Brain microvascular endothelial cell (primary cell): ENCODE measurements at regions not wholly inside any gene's neighbourhood (a gene's known extent, or its start where the extent isn't known, plus 50 kb on each side); places are given as distances from the start of the nearest gene placed in this dataset.

Source experiments
- DNase-seq: peaks from one replicate; pipeline ENCODE4 v3.0.0-alpha.2; 2020
- H3K27ac ChIP-seq: fragments of 250-450 bp; sonication (Bioruptor Pico); 2 replicates; pipeline ENCODE4 v1.5.1; 2020; ENCODE audit warnings: mild to moderate bottlenecking, moderate library complexity
- H3K27me3 ChIP-seq: fragments of 250-450 bp; sonication (Bioruptor Pico); replicated peaks from 2 replicates; pipeline ENCODE4 v1.5.1; 2020; ENCODE audit warnings: mild to moderate bottlenecking
- H3K36me3 ChIP-seq: fragments of 250-450 bp; sonication (Bioruptor Pico); replicated peaks from 2 replicates; pipeline ENCODE4 v1.5.1; 2020; ENCODE audit warnings: mild to moderate bottlenecking
- H3K4me3 ChIP-seq: 2 replicates; pipeline ENCODE4 v1.5.1; 2011; ENCODE audit warnings: low read depth, mild to moderate bottlenecking, control low read depth, low read length, moderate library complexity
- in situ Hi-C: cut with HindIII; loops from 2 replicates; pipeline ENCODE4 v1.10.0; 2017; ENCODE audit warnings: low sequenced_read_pairs, low pct_ligation_motif_present
- TF ChIP-seq, protein P1 (sequence below): IDR thresholded peaks from 2 replicates; pipeline ENCODE4 v1.5.1; 2011; ENCODE audit warnings: low read depth, mild to moderate bottlenecking, moderate library complexity, low read length, control low read depth, inconsistent platforms; ENCODE audit errors: missing control alignments

DNA sequence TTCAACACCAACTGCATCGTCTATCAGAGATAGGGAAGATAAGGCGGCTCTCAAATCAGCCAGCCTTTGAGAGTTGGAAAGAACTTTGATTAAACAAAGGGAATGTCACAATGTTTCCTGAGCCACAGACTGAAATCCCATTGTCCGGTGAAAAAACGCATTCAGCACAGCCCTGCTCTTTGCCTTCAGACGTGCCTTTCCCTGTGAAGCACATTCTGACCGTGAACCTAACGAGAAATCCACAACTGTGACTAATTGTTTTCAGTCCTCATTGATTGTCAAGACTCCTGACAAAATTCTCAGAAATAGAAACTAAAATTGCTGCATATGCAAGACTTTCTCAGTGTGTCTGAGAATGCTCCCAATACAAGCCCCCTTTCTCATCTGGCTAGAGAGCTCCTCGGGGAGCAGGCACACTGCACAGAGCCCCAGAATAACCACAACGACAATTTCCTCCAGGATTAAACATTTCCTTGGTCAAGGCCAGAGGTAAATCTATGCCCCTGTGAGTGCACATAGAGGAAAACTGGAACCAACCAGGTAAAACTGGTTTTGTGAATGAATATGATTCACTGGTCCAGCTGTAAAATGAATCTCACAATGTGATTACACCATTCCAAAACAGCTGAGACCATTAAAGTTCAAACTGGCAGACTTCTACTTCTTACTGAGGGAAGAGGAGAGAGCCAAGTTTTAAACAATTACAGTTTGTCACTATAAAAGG, 561.9 kb upstream of the ID2 start:
- TF ChIP-seq, protein P1, sequence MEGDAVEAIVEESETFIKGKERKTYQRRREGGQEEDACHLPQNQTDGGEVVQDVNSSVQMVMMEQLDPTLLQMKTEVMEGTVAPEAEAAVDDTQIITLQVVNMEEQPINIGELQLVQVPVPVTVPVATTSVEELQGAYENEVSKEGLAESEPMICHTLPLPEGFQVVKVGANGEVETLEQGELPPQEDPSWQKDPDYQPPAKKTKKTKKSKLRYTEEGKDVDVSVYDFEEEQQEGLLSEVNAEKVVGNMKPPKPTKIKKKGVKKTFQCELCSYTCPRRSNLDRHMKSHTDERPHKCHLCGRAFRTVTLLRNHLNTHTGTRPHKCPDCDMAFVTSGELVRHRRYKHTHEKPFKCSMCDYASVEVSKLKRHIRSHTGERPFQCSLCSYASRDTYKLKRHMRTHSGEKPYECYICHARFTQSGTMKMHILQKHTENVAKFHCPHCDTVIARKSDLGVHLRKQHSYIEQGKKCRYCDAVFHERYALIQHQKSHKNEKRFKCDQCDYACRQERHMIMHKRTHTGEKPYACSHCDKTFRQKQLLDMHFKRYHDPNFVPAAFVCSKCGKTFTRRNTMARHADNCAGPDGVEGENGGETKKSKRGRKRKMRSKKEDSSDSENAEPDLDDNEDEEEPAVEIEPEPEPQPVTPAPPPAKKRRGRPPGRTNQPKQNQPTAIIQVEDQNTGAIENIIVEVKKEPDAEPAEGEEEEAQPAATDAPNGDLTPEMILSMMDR, result no peak
- Histone ChIP-seq H3K27ac (no peak overlapping the region), H3K27me3 (no peaks in the 10 kb centered on the region), H3K36me3 (no peaks in the 10 kb centered on the region), H3K4me3 (no peak overlapping the region)
- DNase-seq, result no peak
- in situ Hi-C loops, result no loop called here

DNA sequence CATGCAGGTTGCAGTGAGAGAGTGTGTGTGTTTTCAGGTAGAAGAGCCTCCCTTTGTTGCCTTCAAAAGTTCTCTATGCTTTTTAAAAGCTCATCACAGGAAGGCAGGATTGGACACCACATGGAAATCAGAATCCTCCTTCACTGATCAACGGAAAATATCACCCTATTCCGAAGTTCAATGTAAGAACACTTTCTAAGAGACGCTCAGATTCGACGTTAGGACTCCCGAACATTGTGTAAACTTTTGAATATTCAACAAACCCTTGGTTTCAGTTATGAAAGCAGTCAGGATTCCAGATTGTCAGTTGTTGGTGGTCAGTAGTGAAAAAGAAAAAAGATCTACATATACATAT, 561.4 kb upstream of the ID2 start:
- Histone ChIP-seq H3K27ac (no peak overlapping the region), H3K4me3 (no peak overlapping the region), H3K27me3 (no peaks in the 10 kb centered on the region), H3K36me3 (no peaks in the 10 kb centered on the region)
- TF ChIP-seq, protein P1, result no peak
- DNase-seq, result no peak
- in situ Hi-C loops, result no loop called here

DNA sequence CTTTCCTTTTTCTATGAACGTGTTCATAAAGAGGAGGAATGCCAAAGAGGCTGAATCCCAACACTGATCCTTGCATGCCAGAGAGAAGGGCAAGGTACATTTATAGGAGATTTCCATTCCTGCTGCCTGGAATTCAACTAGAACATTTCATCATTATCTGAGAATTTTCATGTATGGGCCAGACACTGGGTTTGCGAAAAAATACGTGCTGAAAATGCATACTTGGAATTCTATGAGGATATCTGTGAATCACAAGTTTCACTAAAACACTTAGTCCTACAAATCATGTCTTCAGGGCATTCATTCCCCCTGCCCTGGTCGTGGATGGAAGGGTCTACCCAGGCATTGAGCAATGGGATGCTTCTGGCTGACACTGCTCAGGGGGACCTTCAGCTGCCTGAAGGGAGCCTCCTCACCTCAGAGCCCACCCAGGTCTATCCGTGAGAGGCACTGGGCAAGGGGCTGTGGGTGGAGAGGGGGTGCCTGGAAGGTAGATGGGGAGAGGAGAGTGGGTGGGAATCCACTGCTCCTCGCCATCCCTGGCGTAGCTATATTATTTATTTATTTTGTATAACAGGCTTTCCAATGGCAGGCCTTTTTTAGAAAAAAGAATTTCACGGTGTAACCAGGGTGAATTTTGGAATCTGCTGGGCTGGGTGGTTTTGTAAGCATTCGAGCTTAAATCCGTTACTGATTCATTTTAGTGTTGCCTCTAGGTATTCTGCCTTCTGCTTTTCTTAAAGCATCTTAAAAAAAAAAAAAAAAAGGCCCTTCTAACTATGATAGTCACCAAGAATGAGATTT, 560.6 kb upstream of the ID2 start:
- no peaks in the 10 kb centered on the region for H3K36me3 ChIP-seq
- no peak for DNase-seq
- TF ChIP-seq, protein P1, result no peak
- no peaks in the 10 kb centered on the region for H3K27me3 ChIP-seq
- in situ Hi-C loops, result no loop called here
- H3K4me3 ChIP-seq, result no peak overlapping the region
- H3K27ac ChIP-seq, result no peak overlapping the region

DNA sequence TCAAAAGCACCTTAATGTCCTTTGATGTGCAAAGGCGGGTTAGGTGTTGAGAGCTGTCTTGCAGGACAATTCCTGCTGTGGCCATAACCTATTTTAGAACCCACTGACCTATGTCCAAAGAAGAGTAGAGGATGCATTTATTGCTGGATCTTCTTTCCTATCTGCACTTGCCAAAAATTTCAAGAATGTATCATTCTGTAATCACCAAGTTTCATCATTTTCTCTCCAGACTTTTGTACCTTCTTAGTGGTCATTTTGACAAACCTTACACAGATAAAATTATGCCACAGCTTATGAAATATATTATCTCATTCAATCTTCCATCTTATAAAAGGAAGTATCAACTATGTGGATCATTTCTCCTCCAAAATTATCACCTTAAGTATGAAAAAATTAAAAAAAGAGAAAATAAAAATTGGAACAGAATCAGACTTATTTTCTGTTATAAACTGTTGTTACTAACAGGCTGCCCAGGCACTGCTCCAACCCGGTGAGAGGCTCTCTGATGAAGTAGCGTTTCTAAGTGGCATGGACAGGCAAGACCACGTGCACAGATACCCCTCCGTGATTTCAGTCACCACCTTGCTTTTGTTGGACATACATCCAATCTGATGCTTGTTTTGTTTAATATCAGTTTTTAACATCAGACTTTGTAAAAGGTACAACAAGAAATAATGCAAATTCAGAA, 559.9 kb upstream of the ID2 start:
- H3K27ac ChIP-seq, result no peak overlapping the region
- H3K27me3 ChIP-seq, result no peaks in the 10 kb centered on the region
- no peaks in the 10 kb centered on the region for H3K36me3 ChIP-seq
- in situ Hi-C loops, result no loop called here
- DNase-seq, result no peak
- no peak overlapping the region for H3K4me3 ChIP-seq
- TF ChIP-seq, protein P1, result no peak

DNA sequence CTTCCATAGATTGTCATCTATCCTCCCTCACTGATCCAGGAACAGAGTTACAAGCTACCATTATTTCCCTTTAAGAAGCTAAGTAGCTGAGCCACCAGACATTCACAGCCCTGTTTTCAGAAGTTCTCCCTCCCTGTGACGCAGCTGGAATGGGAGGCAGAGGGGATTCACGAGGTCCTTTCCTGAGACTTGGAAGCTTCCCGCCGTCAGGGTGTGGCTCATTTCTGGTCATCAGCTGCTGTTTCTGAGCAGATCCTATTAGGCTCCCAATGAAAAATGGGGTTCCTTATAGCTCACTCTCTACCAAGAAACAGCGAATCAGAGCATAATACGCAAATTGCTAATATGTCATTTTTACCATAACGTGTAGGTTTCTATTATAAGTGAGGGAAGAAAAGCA, 559.3 kb upstream of the ID2 start:
- no peak overlapping the region for H3K27ac ChIP-seq
- DNase-seq, result no peak
- in situ Hi-C loops, result no loop called here
- H3K4me3 ChIP-seq, result no peak overlapping the region
- TF ChIP-seq, protein P1, result no peak
- no peaks in the 10 kb centered on the region for H3K36me3 ChIP-seq
- H3K27me3 ChIP-seq, result no peaks in the 10 kb centered on the region
